ENCODE measurements at regions not wholly inside any gene's neighbourhood (a gene's known extent, or its start where the extent isn't known, plus 50 kb on each side); places are given as distances from the start of the nearest gene placed in this dataset.

DNA sequence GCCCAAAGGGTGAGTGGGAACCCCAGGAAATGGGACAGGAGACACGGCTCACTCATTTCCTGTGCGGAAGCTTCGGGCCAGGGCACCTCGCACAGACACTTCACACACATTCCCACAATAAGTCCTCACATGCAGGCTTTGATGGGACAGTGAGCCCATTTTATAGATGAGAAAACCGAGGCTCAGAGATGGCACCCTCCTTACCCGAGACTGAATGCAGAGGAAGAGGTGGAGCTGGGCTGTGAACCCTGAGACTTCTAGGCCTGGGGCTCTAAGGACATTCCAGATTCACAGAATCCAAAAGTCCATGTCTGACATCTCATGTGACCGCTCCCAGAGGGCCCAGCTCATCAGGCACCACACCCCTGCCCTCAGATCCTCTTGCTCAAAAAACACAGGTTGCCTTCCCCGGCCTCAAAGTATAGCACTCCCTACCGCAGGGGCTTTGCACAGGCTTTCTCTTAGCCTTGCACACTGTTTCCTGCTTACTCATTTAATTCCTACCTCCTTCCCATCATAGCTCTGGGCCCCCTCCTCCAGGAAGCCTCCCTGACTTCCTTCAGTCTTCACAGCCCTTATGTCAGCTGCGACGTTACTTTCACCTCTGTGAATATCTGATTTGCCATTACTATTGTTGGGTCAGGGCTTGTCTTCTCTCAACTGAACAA lies 57.1 kb upstream of the TCF20 start:
- intact Hi-C loops (cut with DNase I) = no loop called here
- no peak for DNase-seq
- no peaks in the 10 kb centered on the region for H3K4me1 ChIP-seq
- TF ChIP-seq, protein P1, sequence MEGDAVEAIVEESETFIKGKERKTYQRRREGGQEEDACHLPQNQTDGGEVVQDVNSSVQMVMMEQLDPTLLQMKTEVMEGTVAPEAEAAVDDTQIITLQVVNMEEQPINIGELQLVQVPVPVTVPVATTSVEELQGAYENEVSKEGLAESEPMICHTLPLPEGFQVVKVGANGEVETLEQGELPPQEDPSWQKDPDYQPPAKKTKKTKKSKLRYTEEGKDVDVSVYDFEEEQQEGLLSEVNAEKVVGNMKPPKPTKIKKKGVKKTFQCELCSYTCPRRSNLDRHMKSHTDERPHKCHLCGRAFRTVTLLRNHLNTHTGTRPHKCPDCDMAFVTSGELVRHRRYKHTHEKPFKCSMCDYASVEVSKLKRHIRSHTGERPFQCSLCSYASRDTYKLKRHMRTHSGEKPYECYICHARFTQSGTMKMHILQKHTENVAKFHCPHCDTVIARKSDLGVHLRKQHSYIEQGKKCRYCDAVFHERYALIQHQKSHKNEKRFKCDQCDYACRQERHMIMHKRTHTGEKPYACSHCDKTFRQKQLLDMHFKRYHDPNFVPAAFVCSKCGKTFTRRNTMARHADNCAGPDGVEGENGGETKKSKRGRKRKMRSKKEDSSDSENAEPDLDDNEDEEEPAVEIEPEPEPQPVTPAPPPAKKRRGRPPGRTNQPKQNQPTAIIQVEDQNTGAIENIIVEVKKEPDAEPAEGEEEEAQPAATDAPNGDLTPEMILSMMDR (IDR thresholded peaks at IDR 0.05) = no peak
- H3K27ac ChIP-seq = no peak overlapping the region
- peaks cover 0 to 20% (median 2%) of the 10 kb centered on the region in 3 donors for H3K27me3 ChIP-seq (ENCODE audit: insufficient read depth in 3 of 3, low read length in 2 of 3)
- no peak for ATAC-seq
- no peak overlapping the region for H3K4me3 ChIP-seq
- no peaks in the 10 kb centered on the region for H3K36me3 ChIP-seq (ENCODE audit: insufficient read depth in 1 of 2, low read depth in 1 of 2)
- H3K9me3 ChIP-seq = no peaks in the 10 kb centered on the region
- WGBS, 3 donors = 76 to 83% (median 79%) methylated on average over 11 of the region's 11 CpGs

DNA sequence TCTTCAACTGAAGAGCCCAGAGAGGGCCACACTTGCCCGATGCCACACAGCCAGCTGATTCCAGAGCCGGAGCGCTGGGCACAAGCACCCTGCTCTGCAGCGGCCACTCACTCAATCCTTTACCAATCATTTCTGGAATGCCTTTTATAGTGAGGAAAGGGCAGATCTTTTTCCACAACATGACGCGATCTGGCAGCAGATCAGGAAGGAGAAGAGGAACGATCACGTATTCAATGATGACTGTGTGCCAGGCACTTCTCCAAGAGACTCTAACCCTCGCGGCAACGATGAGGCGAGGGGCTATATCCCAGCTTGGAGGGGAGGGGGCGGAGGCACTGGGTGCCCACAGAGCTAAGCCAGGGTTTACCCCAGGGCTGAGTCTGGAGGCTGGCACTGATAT lies 56.3 kb upstream of the TCF20 start:
- no peak for ATAC-seq
- Histone ChIP-seq H3K36me3 (ENCODE audit: insufficient read depth in 1 of 2, low read depth in 1 of 2) (no peaks in the 10 kb centered on the region), H3K4me3 (no peak overlapping the region), H3K9me3 (no peaks in the 10 kb centered on the region), H3K27me3 (ENCODE audit: insufficient read depth in 3 of 3, low read length in 2 of 3) (peaks cover 0 to 17% (median 0%) of the 10 kb centered on the region in 3 donors), H3K27ac (no peak overlapping the region), H3K4me1 (no peaks in the 10 kb centered on the region)
- no peak for DNase-seq
- TF ChIP-seq, protein P1 (IDR thresholded peaks at IDR 0.05) = no peak
- WGBS, 3 donors = 58 to 65% (median 64%) methylated on average over 13 of the region's 13 CpGs
- intact Hi-C loops (cut with DNase I) = no loop called here

DNA sequence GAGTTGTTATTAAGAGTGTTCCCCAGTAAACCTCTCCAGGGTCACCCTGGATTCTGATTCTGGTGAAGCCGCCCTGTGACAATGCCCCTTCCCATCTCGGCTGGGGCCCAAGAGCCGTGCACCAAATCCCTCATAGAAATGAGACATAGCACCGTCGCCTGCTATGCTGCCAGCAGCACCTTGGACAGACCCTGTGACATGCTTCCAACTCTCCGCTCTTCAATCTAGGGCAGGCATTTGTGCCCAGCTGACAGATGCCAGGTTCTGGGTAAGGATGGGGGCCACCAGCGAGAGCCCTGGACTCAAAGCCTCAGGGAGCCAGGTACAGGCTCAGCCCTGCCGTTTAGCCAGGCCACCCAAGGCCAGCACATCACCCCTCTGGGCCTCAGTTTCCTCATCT lies 55.8 kb upstream of the TCF20 start:
- H3K27me3 ChIP-seq (ENCODE audit: insufficient read depth in 3 of 3, low read length in 2 of 3) = peaks cover 0 to 12% (median 0%) of the 10 kb centered on the region in 3 donors
- H3K36me3 ChIP-seq (ENCODE audit: insufficient read depth in 1 of 2, low read depth in 1 of 2) = no peaks in the 10 kb centered on the region
- TF ChIP-seq, protein P1 (IDR thresholded peaks at IDR 0.05) = no peak
- DNase-seq (no peak), ATAC-seq (no peak)
- 52 to 69% (median 64%) methylated on average over 8 of the region's 8 CpGs for WGBS, 3 donors
- H3K9me3 ChIP-seq = no peaks in the 10 kb centered on the region
- intact Hi-C loops (cut with DNase I) = no loop called here
- no peak overlapping the region for H3K4me3 ChIP-seq
- no peaks in the 10 kb centered on the region for H3K4me1 ChIP-seq
- H3K27ac ChIP-seq = no peak overlapping the region

DNA sequence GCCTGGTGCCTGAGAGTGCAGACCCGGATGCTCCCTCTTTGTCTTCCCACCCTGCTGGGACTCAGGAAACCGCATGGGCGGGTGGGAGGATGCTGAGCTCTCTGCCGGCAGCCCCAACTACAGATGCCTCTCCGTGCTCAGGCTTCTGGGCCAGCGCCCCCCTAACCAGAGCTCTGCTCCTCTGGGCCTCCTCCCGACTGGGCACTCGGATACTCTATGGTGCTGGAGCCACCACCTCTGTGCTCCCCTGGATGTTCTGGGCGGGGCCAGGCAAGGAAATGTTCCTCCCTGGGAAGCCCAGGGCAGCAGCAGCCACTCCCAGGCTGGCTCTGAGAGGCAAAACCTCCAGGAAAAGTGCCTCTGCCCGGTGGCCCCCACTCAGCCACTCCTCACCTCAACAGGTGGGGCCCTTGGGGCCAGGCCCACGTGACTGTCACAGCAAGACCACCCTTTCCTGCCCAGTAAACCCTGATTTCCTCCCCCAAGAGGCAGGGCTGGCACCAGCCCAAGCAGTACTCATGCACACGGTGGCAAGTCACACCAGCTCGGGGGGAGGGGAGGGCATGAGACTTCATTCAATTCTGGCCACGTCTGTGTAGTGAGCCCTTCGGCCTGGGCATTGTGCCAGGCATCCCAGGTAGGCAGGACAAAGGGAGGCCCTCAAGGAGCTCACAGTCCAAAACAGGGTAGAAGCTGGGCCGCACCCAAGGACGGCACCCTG lies 54.7 kb upstream of the TCF20 start:
- intact Hi-C loops (cut with DNase I) = no loop called here
- ATAC-seq (no peak), DNase-seq (no peak)
- H3K9me3 ChIP-seq = no peaks in the 10 kb centered on the region
- H3K27me3 ChIP-seq (ENCODE audit: insufficient read depth in 3 of 3, low read length in 2 of 3) = peaks cover 0 to 7% (median 0%) of the 10 kb centered on the region in 3 donors
- WGBS, 3 donors = 27 to 32% (median 28%) methylated on average over 15 to 17 of the region's 17 CpGs
- TF ChIP-seq, protein P1 (IDR thresholded peaks at IDR 0.05) = no peak
- H3K36me3 ChIP-seq (ENCODE audit: insufficient read depth in 1 of 2, low read depth in 1 of 2) = no peaks in the 10 kb centered on the region
- H3K27ac ChIP-seq = no peak overlapping the region
- no peaks in the 10 kb centered on the region for H3K4me1 ChIP-seq
- H3K4me3 ChIP-seq = no peak overlapping the region

Data from psoas muscle (tissue), 7 donors.